GM12878 (cell line): ENCODE measurements at regions not wholly inside any gene's neighbourhood (a gene's known extent, or its start where the extent isn't known, plus 50 kb on each side); places are given as distances from the start of the nearest gene placed in this dataset.

ENCODE experiments used
- ATAC-seq: fragments of 200-7000 bp; cut with Tn5 transposase; 3 replicates; pipeline ENCODE4 v1.9.1; 2020; ENCODE audit warnings: mild to moderate bottlenecking, moderate library complexity
- BruUV-seq: library from RNA; stranded (reverse); fragments of 400-500 nt; replicated peaks from 2 replicates; lab custom pipeline; 2021; lab: Mats Ljungman, UMichigan
- CTCF ChIA-PET: fragments of 300-600 bp; sonication (Branson Sonifier 250); formaldehyde crosslinking; extraction: SDS; loops from one replicate; lab custom pipeline; 2021; ENCODE audit warnings: inconsistent platforms; lab: Yijun Ruan, JAX
- POLR2A ChIA-PET: fragments of 350-600 bp; formaldehyde crosslinking; extraction: SDS; loops from one replicate; lab custom pipeline; 2021; ENCODE audit warnings: inconsistent platforms; lab: Charles Lee
- RAD21 ChIA-PET: fragments of 300-600 bp; sonication (Branson Sonifier 250); formaldehyde crosslinking; loops from one replicate; lab custom pipeline; 2023; ENCODE audit warnings: antibody characterized with exemption; ENCODE audit not compliant: unreplicated experiment; lab: Charles Lee
- SMC1A ChIA-PET: fragments of 300-600 bp; sonication (Branson Sonifier 250); formaldehyde crosslinking; loops from one replicate; lab custom pipeline; 2023; ENCODE audit not compliant: unreplicated experiment, uncharacterized antibody; lab: Charles Lee
- DNase-seq: peaks from one replicate; pipeline ENCODE4 v3.0.0-alpha.2; 2011; ENCODE audit warnings: low read depth, low spot score
- FAIRE-seq: peaks from 3 replicates; lab custom pipeline; 2011; peaks lifted over from hg19 to GRCh38; lab: Jason Lieb, UNC
- H2AFZ ChIP-seq: 2 replicates; pipeline ENCODE4 v1.6.0; 2011; ENCODE audit warnings: low read depth, low read length, control low read depth; ENCODE audit not compliant: control insufficient read depth
- H3K27ac ChIP-seq: 2 replicates; pipeline ENCODE4 v1.5.1; 2011; ENCODE audit warnings: control low read depth; ENCODE audit not compliant: control insufficient read depth, insufficient read depth
- H3K27me3 ChIP-seq, 2 experiments: replicated peaks in 1 of 2; 2 replicates each; pipeline versions ENCODE4 v1.6.0 to v1.6.1; 2011; ENCODE audit warnings: low read length in 1 of 2; ENCODE audit not compliant: control insufficient read depth in 2 of 2, insufficient read depth in 2 of 2
- H3K36me3 ChIP-seq, 2 experiments: 2 replicates each; pipeline ENCODE4 v1.5.1; 2011; ENCODE audit warnings: low read length in 1 of 2; ENCODE audit not compliant: control insufficient read depth in 2 of 2, insufficient read depth in 2 of 2
- H3K4me1 ChIP-seq: 2 replicates; pipeline ENCODE4 v1.6.1; 2011; ENCODE audit warnings: mild to moderate bottlenecking, low read length, moderate library complexity, mixed read lengths; ENCODE audit not compliant: control insufficient read depth, insufficient read depth
- H3K4me2 ChIP-seq: 2 replicates; pipeline ENCODE4 v1.6.0; 2011; ENCODE audit warnings: control low read depth; ENCODE audit not compliant: control insufficient read depth, insufficient read depth
- H3K4me3 ChIP-seq: fragments of 200-600 bp; sonication (generic); 2 replicates; pipeline ENCODE4 v1.5.1; 2016
- H3K79me2 ChIP-seq: 2 replicates; pipeline ENCODE4 v1.6.0; 2011; ENCODE audit warnings: low read length; ENCODE audit not compliant: control insufficient read depth, insufficient read depth
- H3K9ac ChIP-seq: 2 replicates; pipeline ENCODE4 v1.8.0; 2011; ENCODE audit warnings: low read length, control low read depth, mixed read lengths; ENCODE audit not compliant: control insufficient read depth, insufficient read depth
- H3K9me3 ChIP-seq: replicated peaks from 3 replicates; pipeline ENCODE4 v1.5.1; 2011; ENCODE audit warnings: mild to moderate bottlenecking, low read length; ENCODE audit not compliant: control insufficient read depth, insufficient read depth
- H4K20me1 ChIP-seq: 2 replicates; pipeline ENCODE4 v1.6.0; 2011; ENCODE audit not compliant: control insufficient read depth, insufficient read depth
- NFIC ChIP-seq: IDR thresholded peaks from 2 replicates; pipeline ENCODE4 v1.6.1; 2012; ENCODE audit warnings: low read depth, mild to moderate bottlenecking, inconsistent platforms, low read length, moderate library complexity
- NR2C1 ChIP-seq: fragments of 450-650 bp; IDR thresholded peaks from 2 replicates; pipeline ENCODE4 v1.6.1; 2017; ENCODE audit warnings: antibody characterized with exemption, mild to moderate bottlenecking, moderate library complexity
- WGBS: methylation state at CpG from one replicate; pipeline ENCODE4 v1.1.6; 2016; ENCODE audit warnings: low lambda C conversion rate; ENCODE audit not compliant: insufficient replicate concordance, insufficient coverage; ENCODE audit errors: missing lambda C conversion rate; 5-methylcytosine and 5-hydroxymethylcytosine counted together
- in situ Hi-C: fragments of 300-500 bp; cut with MboI; formaldehyde crosslinking; loops from 9 replicates; pipeline ENCODE4 v1.14.3; 2018; ENCODE audit warnings: mixed read lengths
- intact Hi-C: fragments of 100-400 bp; cut with micrococcal nuclease; formaldehyde crosslinking; loops from one replicate; pipeline ENCODE4 v1.14.2; 2022; ENCODE audit not compliant: unreplicated experiment
- TF ChIP-seq, protein P1 (sequence below): fragments of 450-650 bp; formaldehyde crosslinking; IDR thresholded peaks from 2 replicates; pipeline ENCODE4 v1.4.0; 2020; ENCODE audit warnings: mild to moderate bottlenecking, moderate library complexity

GRCh38 chr10:3264161-3264761 is 91.7 kb upstream of the PITRM1 start:
- BruUV-seq, result no TSS peak
- Histone ChIP-seq H3K27me3 (no peaks in the 10 kb centered on the region; a peak in 1 of 4 replicates), H3K4me2 (no peak overlapping the region), H3K9me3 (no peaks in the 10 kb centered on the region), H3K4me3 (no peak overlapping the region), H3K79me2 (no peaks in the 10 kb centered on the region), H3K9ac (no peak overlapping the region), H3K36me3 (no peaks in the 10 kb centered on the region), H2AFZ (no peak overlapping the region), H3K4me1 (no peaks in the 10 kb centered on the region), H3K27ac (no peak overlapping the region), H4K20me1 (no peaks in the 10 kb centered on the region)
- RAD21 ChIA-PET, result no interaction called here
- in situ Hi-C loops, result no loop called here
- no peak for DNase-seq
- CTCF ChIA-PET, result interaction anchor here (0.7 kb wide), 1 partner anchor 1572 kb away, joined by 5 read pairs; no protein-coding TSS in a partner anchor
- FAIRE-seq, result no peak
- SMC1A ChIA-PET, result no interaction called here
- TF ChIP-seq, protein P1, sequence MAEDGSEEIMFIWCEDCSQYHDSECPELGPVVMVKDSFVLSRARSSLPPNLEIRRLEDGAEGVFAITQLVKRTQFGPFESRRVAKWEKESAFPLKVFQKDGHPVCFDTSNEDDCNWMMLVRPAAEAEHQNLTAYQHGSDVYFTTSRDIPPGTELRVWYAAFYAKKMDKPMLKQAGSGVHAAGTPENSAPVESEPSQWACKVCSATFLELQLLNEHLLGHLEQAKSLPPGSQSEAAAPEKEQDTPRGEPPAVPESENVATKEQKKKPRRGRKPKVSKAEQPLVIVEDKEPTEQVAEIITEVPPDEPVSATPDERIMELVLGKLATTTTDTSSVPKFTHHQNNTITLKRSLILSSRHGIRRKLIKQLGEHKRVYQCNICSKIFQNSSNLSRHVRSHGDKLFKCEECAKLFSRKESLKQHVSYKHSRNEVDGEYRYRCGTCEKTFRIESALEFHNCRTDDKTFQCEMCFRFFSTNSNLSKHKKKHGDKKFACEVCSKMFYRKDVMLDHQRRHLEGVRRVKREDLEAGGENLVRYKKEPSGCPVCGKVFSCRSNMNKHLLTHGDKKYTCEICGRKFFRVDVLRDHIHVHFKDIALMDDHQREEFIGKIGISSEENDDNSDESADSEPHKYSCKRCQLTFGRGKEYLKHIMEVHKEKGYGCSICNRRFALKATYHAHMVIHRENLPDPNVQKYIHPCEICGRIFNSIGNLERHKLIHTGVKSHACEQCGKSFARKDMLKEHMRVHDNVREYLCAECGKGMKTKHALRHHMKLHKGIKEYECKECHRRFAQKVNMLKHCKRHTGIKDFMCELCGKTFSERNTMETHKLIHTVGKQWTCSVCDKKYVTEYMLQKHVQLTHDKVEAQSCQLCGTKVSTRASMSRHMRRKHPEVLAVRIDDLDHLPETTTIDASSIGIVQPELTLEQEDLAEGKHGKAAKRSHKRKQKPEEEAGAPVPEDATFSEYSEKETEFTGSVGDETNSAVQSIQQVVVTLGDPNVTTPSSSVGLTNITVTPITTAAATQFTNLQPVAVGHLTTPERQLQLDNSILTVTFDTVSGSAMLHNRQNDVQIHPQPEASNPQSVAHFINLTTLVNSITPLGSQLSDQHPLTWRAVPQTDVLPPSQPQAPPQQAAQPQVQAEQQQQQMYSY, result no peak
- TF ChIP-seq NFIC (no peak), NR2C1 (no peak)
- no peak for ATAC-seq
- intact Hi-C loops, result no loop called here
- 15% methylated on average over 12 of the region's 12 CpGs for WGBS
- POLR2A ChIA-PET, result no interaction called here
